ENCODE measurements at regions not wholly inside any gene's neighbourhood (a gene's known extent, or its start where the extent isn't known, plus 50 kb on each side); places are given as distances from the start of the nearest gene placed in this dataset.

- H3K4me3 ChIP-seq, result no peak overlapping the region
- in situ Hi-C loops (cut with MboI), result no loop called here
- H3K4me2 ChIP-seq (ENCODE audit: insufficient read depth, low read length), result no peak overlapping the region
- peaks cover 0 to 16% of the 10 kb centered on the region in 2 experiments; a peak in 4 of 5 replicates for H3K27me3 ChIP-seq (ENCODE audit: control insufficient read depth in 2 of 2, insufficient read depth in 2 of 2, low read length in 2 of 2)
- TF ChIP-seq ZNF561 (CRISPR knock-in tag; conservative IDR thresholded peaks at IDR 0.05) (no peak), ZKSCAN1 (IDR thresholded peaks at IDR 0.05; ENCODE audit: low read depth, low read length) (no peak), HNRNPLL (IDR thresholded peaks at IDR 0.05; ENCODE audit: low read depth, low read length, poor library complexity, severe bottlenecking) (no peak)
- no TSS peak for BruUV-seq (replicated peaks)
- no peaks in the 10 kb centered on the region for H3K36me3 ChIP-seq (ENCODE audit: control insufficient read depth, insufficient read depth, low read length)
- H4K20me1 ChIP-seq (replicated peaks; ENCODE audit: control insufficient read depth, insufficient read depth, low read length), result no peaks in the 10 kb centered on the region
- H2AFZ ChIP-seq (ENCODE audit: low read depth, low read length), result no peak overlapping the region
- ChIA-PET POLR2A (no interaction called here), CTCF (ENCODE audit: low intra/inter-chr PET ratio) (no interaction called here)
- no peaks in the 10 kb centered on the region for H3K4me1 ChIP-seq (replicated peaks in 1 of 2; ENCODE audit: control insufficient read depth in 2 of 2, insufficient read depth in 2 of 2, low read length in 2 of 2)
- no peaks in the 10 kb centered on the region for H3K9me3 ChIP-seq (replicated peaks; ENCODE audit: control insufficient read depth, insufficient read depth, low read depth, low read length)
- ATAC-seq (no peak), DNase-seq (ENCODE audit: extremely low read depth in 1 of 4, low spot score in 3 of 4) (no peak), FAIRE-seq (no peak)
- H3K79me2 ChIP-seq (ENCODE audit: control insufficient read depth, insufficient read depth, low read length), result no peaks in the 10 kb centered on the region
- intact Hi-C loops (cut with micrococcal nuclease), result no loop called here
- no peak overlapping the region for H3K9ac ChIP-seq (ENCODE audit: insufficient read depth in 1 of 2, low read depth in 2 of 2, low read length in 2 of 2)
- 5% methylated on average over 8 of the region's 9 CpGs for WGBS (ENCODE audit: insufficient coverage, low coverage, missing lambda C conversion rate)
- H3K9me1 ChIP-seq (ENCODE audit: control insufficient read depth, insufficient read depth, low read length), result no peaks in the 10 kb centered on the region
- H3K27ac ChIP-seq (ENCODE audit: extremely low read depth, low read depth, low read length), result no peak overlapping the region
Observed at GRCh38 chr11:134733646-134734045, 321.6 kb upstream of the B3GAT1 start.

GRCh38 chr11:134731213-134731961 lies 319.3 kb upstream of the B3GAT1 start:
- WGBS (ENCODE audit: insufficient coverage, low coverage, missing lambda C conversion rate), result 0% methylated on average over 9 of the region's 9 CpGs
- Histone ChIP-seq H3K9me3 (replicated peaks; ENCODE audit: control insufficient read depth, insufficient read depth, low read depth, low read length) (no peaks in the 10 kb centered on the region), H3K36me3 (ENCODE audit: control insufficient read depth, insufficient read depth, low read length) (no peaks in the 10 kb centered on the region), H3K9ac (ENCODE audit: insufficient read depth in 1 of 2, low read depth in 2 of 2, low read length in 2 of 2) (no peak overlapping the region), H3K9me1 (ENCODE audit: control insufficient read depth, insufficient read depth, low read length) (no peaks in the 10 kb centered on the region), H3K27ac (ENCODE audit: extremely low read depth, low read depth, low read length) (no peak overlapping the region), H4K20me1 (replicated peaks; ENCODE audit: control insufficient read depth, insufficient read depth, low read length) (no peaks in the 10 kb centered on the region; the same call in 1 of the 2 replicates), H3K27me3 (ENCODE audit: control insufficient read depth in 2 of 2, insufficient read depth in 2 of 2, low read length in 2 of 2) (peaks cover 0 to 22% of the 10 kb centered on the region in 2 experiments; a peak in 4 of 5 replicates), H2AFZ (ENCODE audit: low read depth, low read length) (no peak overlapping the region), H3K4me2 (ENCODE audit: insufficient read depth, low read length) (no peak overlapping the region), H3K79me2 (ENCODE audit: control insufficient read depth, insufficient read depth, low read length) (no peaks in the 10 kb centered on the region), H3K4me3 (no peak overlapping the region), H3K4me1 (replicated peaks in 1 of 2; ENCODE audit: control insufficient read depth in 2 of 2, insufficient read depth in 2 of 2, low read length in 2 of 2) (no peaks in the 10 kb centered on the region)
- POLR2A ChIA-PET, result no interaction called here
- no peak for DNase-seq (ENCODE audit: extremely low read depth in 1 of 4, low spot score in 3 of 4)
- BruUV-seq (replicated peaks), result no TSS peak
- in situ Hi-C loops (cut with MboI), result no loop called here
- CTCF ChIA-PET (ENCODE audit: low intra/inter-chr PET ratio), result no interaction called here
- intact Hi-C loops (cut with micrococcal nuclease), result no loop called here
- no peak for ATAC-seq
- no peak for FAIRE-seq
- TF ChIP-seq NUFIP1 (IDR thresholded peaks at IDR 0.05; ENCODE audit: partially characterized antibody) (no peak), ATF3 (IDR thresholded peaks at IDR 0.05) (no peak), ATF3 (CRISPR knock-in tag; conservative IDR thresholded peaks at IDR 0.05) (no peak), CC2D1A (IDR thresholded peaks at IDR 0.05) (no peak), ARNT (IDR thresholded peaks at IDR 0.05) (no peak), ZNF512 (tag; IDR thresholded peaks at IDR 0.05) (no peak), TEAD4 (IDR thresholded peaks at IDR 0.05; ENCODE audit: low read length) (no peak), TEAD4 (CRISPR knock-in tag; IDR thresholded peaks at IDR 0.05; ENCODE audit: borderline replicate concordance) (no peak), MBD2 (IDR thresholded peaks at IDR 0.05; ENCODE audit: borderline replicate concordance, low read depth) (no peak), MCM2 (IDR thresholded peaks at IDR 0.05; ENCODE audit: low read depth) (no peak), EGR1 (conservative IDR thresholded peaks at IDR 0.05) (no peak), HDAC8 (tag; IDR thresholded peaks at IDR 0.05) (no peak), HCFC1 (IDR thresholded peaks at IDR 0.05; ENCODE audit: low read depth, low read length) (no peak)
